T-helper 9 cell (primary cell): ENCODE measurements at regions not wholly inside any gene's neighbourhood (a gene's known extent, or its start where the extent isn't known, plus 50 kb on each side); places are given as distances from the start of the nearest gene placed in this dataset.

Experiments used
- DNase-seq: peaks from one replicate; pipeline ENCODE4 v3.0.0-alpha.2; 2020

DNA sequence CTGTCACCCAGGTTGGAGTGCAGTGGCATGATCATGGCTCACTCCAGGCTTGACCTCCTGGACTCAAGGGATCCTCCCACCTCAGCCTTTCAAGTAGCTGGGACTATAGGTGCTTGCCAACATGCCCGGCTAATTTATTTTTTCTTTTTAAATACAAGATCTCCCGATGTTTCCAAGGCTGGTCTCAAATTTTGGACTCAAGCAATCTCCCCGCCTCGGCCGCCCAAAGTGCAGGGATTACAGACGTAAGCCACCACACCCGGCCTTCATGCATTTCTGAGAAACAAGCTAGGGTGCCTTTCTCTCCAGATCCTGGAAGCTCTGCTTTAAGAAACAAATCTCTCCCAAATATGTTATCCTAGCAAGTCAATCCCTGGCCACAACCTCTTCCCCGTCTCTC lies 234.1 kb downstream of the FBXO15 start:
- no peak for DNase-seq

GRCh38 chr18:73908323-73908722 lies 239.3 kb downstream of the FBXO15 start:
- DNase-seq, result no peak

GRCh38 chr18:73901566-73901965 lies 246.1 kb downstream of the FBXO15 start:
- no peak for DNase-seq

DNA sequence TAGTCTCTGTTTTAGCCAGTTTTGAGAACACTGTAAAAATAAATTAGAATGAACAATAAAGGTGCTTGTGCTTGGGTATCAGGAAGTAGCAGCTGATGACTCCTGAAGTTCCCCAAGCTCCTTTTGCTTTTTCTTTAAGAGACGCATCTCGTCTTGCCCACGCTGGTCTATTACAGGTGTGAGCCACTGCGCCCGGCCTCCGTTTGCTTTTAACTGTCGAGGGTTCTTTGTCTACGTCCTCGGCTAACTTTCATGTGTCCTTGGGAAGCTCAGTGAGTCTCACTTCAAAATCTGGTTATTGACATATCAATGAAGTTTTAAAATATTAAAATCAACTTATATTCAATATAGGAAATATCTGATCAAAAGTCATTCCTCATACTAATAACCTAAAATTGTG lies 246.5 kb downstream of the FBXO15 start:
- DNase-seq, result no peak

DNA sequence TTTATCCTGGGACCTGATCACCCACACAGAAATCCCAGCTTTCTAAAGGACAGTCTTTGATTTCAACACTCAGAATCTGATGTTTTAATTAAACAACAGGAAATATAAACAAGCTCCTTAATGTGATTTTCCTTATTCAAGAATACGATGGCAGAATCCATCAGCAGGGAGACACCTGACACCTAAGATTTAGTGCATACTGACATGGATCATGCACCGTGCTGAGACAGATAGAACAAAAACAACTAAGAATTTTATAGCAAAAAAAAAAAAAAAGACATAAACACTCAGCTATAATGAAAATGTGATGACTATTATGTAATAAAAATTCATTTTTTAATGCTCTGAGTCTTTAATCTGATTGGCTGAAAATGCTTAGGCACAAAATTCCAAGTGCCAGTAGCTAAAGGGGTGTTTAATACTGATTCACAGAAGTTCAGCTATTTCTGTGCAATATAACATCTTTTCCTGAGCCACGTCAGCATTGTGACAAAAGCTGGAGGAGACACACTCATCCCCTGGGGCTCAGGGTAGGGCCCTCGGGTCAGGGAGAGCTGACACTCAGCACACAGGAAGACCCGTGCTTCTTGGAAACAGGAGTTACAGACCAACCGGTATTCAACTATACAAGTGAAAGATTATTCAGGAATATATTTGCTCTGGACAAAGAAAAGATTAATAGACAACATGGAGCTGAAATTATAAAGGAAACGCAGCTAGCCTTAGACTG lies 247.4 kb downstream of the FBXO15 start:
- no peak for DNase-seq

DNA sequence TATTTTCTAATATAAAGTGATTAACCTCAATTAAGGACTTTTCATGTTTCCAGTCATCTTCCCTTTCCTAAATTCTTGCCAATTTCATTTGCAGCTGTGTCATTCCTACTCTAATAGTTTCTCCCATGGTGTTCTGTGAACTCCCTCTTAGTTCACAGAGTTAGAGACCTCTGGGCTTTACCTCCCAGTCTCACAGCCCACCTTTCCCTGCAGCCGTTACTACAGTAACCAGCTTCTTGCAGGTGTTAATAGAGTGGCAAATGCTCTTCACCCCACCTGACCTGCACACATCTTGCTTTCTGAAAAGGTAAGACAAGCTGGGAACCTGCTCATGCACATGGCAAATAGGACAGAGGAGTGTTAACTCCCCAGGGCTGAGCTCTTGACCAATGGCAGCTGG lies 250.1 kb downstream of the FBXO15 start:
- DNase-seq, result no peak

DNA sequence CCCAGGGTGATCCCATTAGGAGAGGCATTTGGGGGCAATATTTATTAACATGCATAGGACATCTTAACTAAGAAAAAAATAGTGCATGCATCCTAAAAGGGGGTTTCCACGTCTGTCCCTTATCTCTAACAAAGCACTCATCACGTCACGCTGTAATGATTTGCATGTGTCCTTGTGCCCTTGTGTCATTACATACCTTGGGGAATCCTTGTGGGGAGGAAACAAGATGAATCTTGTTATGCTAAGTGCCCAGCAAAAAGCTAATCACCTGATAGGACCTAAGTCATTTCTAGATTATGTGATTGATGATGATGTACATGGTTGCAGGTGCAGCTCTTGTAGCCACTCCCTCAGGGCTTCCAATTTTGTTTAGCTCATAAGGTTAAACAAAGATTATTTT lies 250.9 kb downstream of the FBXO15 start:
- DNase-seq, result no peak

- DNase-seq, result no peak
These were observed 251.9 kb downstream of the FBXO15 start for GRCh38 chr18:73895701-73896100.

- DNase-seq, result no peak
These were observed 253.8 kb downstream of the FBXO15 start for GRCh38 chr18:73893880-73894279.

DNA sequence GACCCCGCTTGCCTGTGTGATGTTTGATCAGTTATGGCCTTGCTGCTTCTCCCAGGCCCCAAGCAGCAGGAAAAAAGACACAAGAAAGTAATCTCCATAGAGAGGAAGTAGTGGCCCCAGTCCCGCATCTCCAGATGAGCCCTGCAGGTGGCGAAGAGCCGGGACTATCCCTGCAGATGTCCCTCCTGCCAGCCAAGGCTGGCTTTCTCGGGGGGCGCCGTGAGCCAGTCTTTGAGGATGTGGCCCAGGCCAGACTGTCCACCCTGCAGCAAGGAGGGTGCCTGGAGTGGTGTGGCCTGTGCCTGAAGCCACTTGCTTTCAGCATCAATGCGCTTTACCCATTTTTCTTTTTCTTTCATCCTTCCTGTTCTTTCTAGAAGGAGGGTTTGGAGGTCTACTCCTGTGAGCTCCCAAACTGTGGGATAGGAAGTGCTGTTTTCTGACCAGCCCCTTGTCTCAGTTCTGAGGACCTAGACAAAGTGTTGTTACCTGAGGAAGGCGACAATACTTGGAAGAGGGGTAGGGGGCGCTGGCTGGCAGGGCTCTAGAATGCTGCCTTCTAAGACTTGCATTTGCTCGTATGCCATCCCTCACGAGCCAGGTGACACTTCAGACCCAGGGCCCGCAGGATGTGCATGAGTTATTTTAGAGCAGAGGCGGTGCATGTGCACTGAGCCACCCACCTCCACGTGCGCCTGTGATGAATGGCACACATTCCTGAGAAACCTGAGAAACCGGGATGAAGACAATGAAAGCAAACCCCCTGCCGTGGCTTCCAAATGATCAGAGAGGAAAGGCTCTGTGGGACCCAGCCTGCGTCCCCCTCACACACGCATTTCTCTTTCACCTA lies 255.8 kb downstream of the FBXO15 start:
- no peak for DNase-seq

- DNase-seq, result no peak
These were observed 259.1 kb downstream of the FBXO15 start for GRCh38 chr18:73888565-73888964.

DNA sequence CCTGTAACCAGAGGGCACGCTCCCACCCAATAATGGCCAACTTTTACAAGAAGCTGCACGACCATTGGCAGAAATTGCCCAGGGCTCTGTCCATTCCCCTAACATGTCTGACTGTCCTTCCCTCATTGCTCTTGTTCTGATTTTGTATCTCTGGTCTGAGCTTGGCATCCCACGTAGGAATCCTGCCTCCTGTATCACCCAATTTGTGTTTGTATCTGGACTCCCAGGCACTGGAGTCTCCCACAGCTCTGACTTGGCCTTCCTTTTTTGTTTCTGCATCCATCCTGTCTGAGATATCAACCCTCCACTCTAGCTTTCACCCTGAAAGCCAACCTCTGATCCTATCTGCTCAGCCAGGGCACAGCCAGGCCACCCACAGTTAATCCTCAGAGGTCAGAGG lies 259.8 kb downstream of the FBXO15 start:
- DNase-seq, result no peak

GRCh38 chr18:73884868-73885267 lies 262.8 kb downstream of the FBXO15 start:
- no peak for DNase-seq

GRCh38 chr18:73881396-73881917 lies 266.2 kb downstream of the FBXO15 start:
- no peak for DNase-seq

DNA sequence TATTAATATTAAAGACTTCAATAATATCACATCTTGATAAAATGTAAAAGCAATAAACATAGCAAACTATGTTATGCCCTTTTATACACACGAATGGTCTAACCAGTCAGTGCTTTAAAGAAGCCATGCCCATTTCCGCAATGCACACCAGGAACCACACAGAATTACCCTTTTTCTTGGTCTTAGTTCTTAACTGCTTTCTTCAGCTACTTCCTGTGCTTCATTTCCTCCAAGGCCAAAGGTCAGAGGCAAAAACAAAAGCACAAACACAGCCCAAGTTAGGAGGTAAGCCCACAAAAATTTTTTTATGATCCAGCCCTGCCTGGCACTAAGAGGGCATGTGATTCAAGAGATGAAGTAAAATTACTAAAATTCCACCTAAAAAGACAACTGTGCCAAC lies 267.2 kb downstream of the FBXO15 start:
- DNase-seq, result no peak

GRCh38 chr18:73879766-73880165 lies 267.9 kb downstream of the FBXO15 start:
- no peak for DNase-seq

DNA sequence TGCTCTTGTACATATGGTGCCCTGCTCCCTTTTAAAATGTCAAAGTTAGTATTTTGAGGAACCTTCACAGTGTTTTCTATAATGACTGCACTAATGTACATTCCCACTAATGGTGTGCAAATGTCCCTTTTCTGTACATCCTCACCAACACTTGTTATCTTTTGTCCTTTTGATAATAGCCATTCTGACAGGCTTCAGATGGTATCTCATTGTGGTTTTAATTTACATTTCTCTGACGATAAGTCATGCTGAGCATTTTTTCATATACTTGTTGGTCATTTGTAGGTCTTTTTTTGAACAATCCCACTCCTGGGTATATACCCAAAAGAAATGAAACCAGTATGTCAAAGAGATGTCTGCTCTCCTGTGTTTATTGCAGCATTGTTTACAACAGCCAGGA lies 268.3 kb downstream of the FBXO15 start:
- no peak for DNase-seq

GRCh38 chr18:73869182-73869581 lies 278.5 kb downstream of the FBXO15 start:
- DNase-seq, result no peak

- no peak for DNase-seq
These were observed 285.9 kb downstream of the FBXO15 start for GRCh38 chr18:73861771-73862170.

DNA sequence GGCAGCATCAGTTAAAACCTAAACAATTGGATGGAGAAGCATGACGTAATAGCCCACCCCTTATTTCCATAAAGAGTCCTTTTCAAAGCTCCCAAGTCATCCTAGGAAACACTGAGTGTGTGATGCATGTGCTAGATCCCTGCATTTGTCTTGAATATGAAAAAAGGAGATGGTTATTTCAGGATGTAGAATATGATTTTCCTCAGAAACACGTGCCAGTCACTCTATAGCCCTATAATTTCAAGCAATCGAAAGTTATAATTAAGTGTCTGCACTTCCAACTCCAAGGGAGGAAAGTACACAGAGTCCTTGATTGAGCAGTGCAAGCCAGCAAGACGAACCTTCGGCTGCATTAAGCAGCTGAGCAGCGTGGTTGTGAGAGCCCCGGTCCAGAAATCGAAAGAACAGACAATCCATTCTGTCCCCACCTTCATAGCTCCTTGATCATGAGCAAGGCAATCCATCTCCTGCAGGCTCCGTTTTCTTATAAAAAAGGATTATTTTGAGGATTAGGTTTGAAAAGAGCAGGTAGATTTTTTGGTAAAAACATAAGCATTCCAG lies 287.7 kb downstream of the FBXO15 start:
- DNase-seq, result no peak

DNA sequence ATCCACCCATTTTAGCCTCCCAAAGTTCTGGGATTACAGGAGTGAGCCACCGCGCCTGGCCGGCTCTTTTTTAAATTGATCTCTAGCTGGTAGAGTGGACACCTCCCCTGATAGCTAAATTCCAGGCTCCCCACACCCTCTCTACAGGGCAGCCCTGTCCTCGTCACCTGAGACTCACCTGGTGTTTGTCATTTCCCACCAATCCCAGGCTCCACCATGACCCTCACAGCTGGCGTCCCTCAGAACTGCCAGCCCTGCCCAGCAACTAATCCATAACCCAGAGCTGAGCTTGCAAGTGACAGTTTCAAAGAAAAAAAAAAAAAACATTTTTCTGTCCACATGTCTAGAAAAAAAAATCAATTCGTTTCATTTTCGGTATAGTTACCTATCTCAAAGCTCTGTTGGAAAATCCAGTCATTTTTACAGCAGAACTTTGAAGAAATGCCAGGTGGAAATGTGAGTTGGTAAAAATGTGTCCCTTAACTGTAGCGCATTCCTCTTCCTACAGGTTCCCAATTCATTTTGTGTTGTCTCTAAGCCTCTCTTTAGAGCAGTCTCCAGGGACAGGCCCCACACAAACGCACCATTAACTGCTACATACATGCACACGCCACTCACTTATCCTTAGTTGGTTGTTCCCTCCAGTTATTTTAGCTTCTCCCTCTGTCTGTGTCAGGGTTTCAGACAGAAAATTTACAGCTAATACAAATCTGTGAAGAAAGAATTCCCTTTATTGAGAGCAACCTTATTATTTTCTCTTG lies 294.7 kb downstream of the FBXO15 start:
- no peak for DNase-seq

- no peak for DNase-seq
These were observed 296.9 kb downstream of the FBXO15 start for GRCh38 chr18:73850782-73851181.

GRCh38 chr18:73848656-73849055 lies 299.0 kb downstream of the FBXO15 start:
- DNase-seq, result no peak
